GOT3 (cell line): ENCODE measurements at regions not wholly inside any gene's neighbourhood (a gene's known extent, or its start where the extent isn't known, plus 50 kb on each side); places are given as distances from the start of the nearest gene placed in this dataset.
"Not testable (repeated sequence)": the region's sequence is repeated elsewhere in the genome, so short reads cannot be mapped to it uniquely, and the experiment has no call there.

Source experiments
- DNase-seq: peaks from one replicate; lab custom pipeline; 2025; ENCODE audit warnings: mixed read lengths; lab: John Stamatoyannopoulos, UW

DNA sequence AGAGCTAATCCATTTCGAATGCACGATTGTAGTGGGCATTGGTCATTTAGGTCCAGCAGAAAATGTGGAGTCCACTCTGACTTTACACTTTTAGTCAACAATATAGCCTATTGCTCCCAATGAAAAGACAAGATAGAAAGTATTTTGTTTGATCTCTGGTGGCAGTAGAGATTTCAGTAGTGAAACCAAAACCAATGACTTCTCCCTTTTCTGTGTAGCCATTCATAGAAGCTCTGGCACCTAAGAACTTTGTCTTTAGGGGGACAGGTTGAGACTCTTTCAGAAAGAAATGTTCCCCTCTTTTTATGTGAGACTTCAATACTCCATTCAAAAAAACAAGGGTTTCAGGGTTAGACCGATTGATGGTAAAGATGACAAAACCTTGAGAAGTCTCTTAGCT, 510.8 kb upstream of the POU3F2 start:
- DNase-seq: no peak

DNA sequence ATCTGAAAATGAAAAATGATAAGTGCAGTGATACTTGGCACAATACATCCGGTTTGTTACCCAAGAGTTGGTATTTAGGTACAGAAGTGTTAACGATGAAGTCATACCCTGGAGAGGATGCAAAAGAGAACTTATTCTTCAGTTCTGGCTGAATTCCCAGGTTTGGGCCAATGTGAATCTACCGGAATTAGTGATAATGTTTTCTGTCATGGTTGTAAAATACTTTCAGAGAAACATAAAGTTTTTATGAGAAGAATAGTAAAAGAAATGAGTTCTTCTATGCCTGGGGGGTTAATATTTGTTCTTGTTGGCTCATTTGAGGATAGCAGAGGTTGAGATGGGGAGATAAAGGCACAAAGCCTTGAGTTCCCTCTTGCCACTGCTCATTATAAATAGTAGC, 509.9 kb upstream of the POU3F2 start:
- no peak for DNase-seq

DNA sequence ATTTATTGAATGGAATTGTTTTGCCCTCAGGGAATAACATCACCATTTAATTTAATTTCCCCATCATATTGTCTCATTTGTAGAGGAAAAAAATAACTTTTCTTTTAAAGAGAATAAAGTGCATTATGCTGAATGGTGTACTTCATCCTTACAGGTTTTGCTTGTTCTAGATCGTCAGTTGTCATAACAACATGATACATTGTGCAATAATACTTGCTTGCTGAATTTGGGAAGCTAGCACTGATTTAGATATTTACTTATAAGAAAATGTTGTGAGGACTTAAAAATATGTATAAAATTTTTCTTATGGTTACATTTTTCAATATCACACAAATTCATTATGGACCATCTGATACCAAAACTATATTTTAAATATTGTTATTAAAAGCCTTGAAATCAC, 509.0 kb upstream of the POU3F2 start:
- DNase-seq: no peak

DNA sequence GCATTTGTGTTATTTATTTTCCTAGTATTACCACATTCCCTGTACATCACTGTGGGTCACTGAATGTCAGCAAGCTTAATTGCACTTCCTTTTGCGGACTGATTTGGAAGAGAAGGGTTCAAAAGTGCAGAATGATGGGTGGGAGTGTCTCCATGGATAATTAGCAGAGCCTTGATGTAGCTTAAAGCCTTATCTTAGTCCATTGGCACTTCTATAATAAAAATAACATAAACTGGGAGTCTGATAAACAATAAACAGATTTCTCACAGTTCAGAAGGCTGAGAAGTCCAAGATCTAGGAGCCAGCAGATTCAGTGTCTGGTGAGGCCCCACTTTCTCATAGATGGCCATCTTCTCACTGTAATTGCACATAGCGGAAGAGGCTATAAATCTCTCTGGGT, 501.1 kb upstream of the POU3F2 start:
- DNase-seq: no peak

DNA sequence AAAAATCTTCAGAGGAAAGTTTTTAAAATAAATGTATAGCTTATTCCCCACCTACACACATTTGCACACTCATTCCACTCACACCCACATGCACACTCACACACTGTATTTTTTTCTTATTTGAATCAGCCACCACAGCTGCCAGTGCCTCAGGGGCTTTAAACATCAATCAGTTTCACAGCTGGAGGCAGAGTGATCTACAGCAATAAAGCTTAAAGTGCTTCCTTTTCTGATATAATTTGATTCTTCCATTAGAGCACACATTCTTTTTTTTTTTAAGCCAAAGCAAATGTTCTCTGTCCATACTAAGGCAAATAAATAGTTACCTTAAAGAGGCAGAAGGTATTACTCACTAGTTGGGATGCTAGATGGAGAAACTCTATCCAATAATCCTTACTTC, 498.8 kb upstream of the POU3F2 start:
- DNase-seq: no peak

DNA sequence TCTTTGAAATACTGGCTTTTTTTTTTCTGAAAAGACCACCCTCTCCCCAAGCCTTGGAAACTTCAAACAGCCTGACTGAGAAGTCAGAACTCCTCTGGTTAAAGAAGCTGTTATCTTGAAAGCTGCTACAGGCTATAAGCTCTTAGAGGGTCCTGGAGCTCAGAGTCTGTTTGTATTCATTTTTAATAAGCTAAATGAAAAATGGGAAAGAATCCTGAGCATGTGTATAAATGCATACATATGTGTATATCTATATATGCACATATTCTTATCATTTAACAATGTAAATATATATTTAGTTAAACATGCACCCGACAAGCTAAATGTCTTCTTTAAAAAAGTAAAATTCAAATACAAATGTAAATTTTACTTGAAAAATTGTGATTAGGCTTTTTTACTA, 494.9 kb upstream of the POU3F2 start:
- DNase-seq: no peak

DNA sequence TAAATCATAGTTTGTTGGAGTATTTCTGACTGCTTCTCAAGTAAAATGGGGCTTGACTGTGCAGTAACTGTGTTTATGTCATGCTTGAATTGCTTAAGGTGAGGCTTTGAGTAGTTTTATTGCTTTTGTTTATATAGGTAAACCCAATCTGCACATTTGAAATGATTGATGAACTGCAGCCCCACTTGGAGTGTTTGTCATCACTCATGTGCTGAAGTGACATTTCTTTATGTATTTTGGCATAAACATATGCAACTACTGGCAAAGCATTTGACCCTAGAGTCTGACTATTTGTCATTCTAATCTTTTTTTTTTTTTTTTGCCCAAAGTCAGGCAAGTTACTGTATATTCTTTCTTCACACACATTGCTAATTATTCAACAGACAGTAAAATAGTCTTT, 491.4 kb upstream of the POU3F2 start:
- DNase-seq: no peak

DNA sequence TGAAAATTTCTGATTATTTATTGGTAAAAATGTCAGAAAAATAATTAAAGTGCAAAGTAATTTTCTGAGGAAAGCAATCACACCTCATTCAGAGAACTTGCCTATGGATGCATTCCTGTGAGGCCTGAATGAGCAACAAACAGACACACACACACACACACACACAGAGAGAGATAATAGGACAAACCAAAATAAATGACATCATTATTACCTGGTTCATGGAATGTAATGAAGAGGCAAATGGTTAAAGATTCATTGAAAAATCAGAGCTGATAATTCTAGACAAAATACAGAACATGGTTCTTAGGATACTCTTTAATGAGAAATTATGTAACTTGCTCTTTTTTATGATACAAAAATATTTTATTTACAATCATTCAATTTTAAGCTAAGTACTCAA, 490.6 kb upstream of the POU3F2 start:
- no peak for DNase-seq

DNA sequence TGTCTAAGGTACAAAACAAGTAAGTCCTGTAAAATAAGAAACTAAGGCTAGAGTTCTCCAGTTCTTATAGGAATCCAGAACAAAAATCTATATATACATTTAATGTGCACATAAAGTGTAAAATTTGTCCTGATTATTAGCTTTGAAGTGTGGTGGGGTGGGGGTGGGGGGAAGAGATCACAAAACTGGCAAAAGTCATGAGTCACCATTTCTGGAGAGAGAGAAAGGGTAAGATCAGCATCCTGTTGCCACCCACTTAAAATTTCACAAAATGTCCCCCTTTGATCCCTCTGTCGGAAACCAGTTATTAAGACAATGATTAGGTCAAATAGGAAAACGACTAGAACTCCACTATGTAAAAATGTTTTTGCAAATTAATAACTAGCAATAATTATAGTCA, 482.0 kb upstream of the POU3F2 start:
- DNase-seq: no peak

DNA sequence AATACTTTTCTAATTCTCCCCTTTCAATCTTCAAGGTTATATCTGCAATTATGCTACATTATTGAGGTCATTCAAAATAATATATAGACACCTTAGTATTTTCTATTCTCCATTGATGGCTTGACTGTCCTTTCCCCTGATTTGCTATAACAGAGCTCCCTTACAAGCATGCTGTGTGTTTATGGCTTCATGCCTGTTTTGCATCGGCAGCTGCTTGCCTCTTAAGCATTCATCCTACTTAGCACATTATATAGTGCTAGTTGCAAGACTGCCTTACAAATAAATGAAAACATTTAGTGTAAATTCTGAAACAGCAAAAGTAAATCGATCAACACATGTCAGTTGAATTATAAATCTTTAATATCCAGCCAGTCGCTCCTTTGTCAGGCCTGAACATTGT, 476.2 kb upstream of the POU3F2 start:
- no peak for DNase-seq

DNA sequence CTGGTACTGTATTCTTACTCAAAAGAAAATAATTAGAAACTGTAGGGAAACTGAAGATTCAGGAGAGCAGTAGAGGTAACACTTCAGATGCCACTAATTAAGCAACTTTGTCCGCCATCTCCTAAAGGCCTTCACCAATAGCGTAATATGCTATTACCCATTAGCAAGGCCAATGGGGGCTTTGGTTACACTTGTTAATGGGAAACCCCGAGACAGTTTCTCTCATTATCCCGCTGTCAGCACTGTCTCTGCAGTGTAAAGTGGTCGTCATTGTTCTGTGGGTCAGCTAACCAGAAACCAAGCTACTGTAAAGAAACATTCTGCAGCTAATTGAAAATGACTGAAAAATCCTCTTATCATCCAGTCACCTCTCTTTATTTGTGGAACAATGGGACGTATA, 468.0 kb upstream of the POU3F2 start:
- no peak for DNase-seq

DNA sequence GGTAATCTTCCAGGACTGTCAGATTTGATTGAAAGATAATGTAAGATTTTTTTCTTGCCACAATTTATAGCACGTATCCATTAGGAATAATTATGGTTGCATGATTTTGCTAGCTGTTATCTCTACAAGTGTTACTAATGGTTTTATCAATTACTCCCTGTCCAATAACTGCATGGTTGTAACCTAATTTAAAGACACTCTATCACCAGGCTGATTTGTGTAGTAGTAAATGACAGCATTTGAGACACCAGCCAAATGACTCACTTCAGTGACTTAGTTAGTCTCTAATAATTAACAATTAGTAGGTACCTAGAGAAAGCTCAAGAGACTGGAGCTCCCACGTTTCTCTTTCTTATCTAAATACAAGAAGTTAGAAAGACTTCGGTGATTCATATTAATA, 453.8 kb upstream of the POU3F2 start:
- no peak for DNase-seq

DNA sequence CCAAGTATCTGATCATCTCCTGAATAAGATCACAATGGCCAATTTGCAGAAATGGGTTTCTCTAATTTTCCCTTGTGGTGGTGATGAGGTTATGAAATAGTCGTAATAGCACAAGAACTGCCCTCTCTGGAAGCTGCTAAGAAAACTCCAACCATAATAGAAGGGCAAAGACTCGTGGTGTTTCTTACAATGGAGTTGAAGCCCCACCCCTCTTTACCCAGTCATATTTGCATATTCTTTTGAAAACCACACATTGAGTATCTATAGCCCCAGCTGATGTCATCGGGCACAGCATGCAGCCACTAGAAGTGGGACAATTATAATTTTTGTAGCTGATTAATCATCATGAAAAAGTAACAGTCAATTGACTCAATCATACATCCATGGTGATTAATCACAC, 452.1 kb upstream of the POU3F2 start:
- no peak for DNase-seq

DNA sequence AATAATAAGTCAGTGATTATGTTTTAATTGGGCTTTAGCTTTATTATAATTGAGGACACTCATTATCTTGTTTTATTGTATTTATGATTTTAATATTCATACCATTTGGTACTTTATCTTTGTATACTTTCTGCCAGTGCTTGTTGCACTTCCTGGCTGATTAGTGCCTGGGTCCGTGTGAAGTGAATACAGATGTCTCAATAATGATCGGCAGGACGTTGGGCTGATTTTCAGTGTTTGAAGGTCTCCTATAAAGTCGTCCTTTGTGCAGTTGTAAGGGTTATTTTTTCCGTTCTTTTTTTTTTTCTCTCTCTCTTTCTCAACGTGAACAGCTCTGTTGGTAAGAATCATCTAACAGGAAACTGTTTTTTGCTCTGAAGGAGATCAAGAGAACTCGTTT, 450.0 kb upstream of the POU3F2 start:
- no peak for DNase-seq

DNA sequence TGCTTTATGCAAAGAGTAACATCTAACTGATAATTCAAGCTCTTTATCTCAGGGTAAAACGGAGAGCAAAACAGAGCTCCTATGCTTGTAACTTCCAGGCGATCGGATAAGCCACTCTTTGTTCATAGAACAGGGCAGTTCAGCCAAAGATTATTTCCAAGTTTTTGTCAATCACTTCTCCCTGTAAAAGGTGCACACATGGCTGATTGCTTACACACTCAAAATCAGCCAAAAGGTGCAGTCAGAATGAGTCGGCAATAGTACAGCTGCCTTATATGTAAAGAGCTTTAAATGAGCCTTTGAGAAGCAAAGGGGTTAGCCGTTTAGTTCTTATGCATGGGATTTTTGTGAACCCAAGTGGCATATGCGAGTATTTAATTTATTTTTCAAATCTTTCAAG, 449.6 kb upstream of the POU3F2 start:
- no peak for DNase-seq

DNA sequence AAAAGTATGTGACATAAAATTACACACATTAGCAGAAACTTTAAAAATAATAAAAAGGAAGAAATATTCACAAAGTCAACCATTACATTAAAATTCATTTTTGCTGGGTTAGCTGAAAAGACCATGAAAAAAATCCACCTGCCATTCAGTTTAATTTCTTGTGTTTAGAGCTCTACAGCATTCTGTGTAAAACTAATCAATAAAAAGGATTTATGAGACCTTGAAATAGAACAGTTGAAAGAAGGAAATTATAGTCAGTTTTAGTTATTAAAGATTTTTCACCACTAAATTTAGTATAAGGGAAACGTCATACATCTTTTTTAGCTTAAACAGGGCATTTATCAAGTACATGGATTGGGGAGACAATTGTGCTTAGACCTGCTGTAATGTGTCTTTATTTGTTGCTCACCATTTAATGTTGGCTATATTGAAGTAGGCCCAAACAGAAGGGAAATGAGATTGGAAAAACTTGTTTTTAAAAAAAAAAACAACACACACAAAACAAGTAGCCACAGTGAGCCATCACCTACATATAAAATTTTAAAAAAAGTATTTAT, 438.7 kb upstream of the POU3F2 start:
- no peak for DNase-seq

DNA sequence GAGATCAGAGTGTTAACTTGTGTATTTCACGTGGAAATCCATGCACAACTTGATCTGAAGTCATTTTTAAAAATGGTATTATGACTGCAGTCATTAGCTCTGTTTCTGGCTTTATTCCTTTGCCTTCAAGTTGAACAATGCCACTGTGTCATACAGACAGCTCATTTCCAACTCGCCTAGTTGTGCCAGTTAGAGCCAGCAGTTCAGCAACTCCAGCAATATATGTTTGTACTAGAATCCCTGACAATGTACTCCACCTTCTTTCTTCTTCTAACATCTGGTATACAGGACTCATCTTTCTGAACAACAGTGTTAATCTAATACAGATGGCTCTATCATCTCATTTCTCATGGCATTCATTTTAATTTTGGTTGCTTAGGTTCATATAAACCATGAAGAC, 418.3 kb upstream of the POU3F2 start:
- no peak for DNase-seq

DNA sequence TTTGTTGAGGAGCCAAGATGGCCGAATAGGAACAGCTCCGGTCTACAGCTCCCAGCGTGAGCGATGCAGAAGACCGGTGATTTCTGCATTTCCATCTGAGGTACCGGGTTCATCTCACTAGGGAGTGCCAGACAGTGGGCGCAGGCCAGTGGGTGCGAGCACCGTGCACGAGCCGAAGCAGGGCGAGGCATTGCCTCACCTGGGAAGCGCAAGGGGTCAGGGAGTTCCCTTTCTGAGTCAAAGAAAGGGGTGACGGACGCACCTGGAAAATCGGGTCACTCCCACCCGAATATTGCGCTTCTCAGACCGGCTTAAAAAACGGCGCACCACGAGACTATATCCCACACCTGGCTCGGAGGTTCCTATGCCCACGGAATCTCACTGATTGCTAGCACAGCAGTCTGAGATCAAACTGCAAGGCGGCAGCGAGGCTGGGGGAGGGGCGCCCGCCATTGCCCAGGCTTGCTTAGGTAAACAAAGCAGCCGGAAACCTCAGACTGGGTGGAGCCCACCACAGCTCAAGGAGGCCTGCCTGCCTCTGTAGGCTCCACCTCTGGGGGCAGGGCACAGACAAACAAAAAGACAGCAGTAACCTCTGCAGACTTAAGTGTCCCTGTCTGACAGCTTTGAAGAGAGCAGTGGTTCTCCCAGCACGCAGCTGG, 417.7 kb upstream of the POU3F2 start:
- not testable (repeated sequence) for DNase-seq

DNA sequence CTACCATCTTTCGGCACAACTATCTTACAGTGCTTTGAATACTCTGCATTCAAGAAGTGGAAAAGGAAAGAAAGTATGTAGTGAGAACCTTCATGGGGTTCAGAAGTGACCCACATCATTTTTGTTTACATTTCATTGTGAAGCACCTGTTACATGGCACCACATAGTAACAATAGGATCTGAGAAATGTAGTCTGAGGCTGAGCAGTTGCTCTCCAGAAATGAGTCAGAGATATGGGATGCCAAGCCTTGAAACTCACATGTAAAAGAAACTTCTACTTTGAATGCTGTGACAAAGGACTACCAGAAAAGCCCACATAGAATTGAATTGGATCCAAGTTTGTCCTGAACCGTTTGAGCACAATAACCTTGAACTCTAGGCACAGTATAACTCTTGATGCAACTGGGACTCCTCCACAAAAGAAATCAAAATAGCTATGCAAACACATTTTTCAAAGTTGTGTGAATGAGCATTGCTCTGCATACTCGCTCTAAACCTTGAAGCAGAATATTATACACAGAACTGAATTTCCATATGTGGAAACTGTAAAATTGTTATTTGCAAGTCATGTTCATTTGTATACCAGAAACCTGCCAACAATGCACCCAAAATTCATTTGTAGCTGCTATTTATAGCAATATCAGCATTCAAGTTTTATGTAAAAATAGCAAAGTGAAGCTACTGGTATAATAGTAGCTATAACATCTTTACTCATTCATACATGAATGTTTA, 400.9 kb upstream of the POU3F2 start:
- no peak for DNase-seq

DNA sequence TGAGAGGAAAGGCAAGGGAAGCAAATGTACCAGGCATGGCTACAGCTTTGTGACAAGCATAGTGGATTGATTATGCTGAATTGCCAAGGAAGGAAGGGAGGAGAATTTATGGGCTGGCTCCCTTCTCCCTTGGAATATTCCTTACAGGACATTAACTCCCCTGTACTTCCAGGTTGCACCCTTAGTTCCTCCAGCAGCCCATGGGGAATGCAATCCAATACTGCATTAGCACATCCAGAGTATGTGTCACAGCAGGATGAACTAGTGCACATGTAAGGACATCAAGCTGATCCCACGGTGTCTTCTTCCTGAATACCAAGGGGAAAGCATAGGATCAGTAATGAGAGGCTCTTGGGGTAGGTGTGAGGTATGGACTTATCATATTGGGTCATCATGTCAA, 390.7 kb upstream of the POU3F2 start:
- no peak for DNase-seq

DNA sequence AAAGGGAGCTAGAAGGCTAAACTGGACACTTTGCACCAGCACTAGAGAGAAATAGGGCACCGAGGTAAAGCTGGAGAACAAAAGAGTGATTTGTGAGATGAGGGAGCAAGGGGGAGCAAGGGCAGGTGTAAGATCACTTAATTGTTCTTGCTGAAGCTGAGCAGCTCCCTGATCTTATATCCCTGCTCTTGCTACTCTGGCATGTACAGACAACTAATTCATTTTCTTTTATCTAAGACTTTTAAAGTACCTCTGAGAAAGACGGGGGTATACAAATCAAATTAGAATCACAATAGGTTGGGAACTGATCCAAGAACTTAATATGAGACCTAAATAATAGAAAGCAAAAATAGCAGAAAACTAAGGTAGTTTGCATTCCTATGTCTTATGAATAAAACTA, 381.7 kb upstream of the POU3F2 start:
- DNase-seq: no peak

DNA sequence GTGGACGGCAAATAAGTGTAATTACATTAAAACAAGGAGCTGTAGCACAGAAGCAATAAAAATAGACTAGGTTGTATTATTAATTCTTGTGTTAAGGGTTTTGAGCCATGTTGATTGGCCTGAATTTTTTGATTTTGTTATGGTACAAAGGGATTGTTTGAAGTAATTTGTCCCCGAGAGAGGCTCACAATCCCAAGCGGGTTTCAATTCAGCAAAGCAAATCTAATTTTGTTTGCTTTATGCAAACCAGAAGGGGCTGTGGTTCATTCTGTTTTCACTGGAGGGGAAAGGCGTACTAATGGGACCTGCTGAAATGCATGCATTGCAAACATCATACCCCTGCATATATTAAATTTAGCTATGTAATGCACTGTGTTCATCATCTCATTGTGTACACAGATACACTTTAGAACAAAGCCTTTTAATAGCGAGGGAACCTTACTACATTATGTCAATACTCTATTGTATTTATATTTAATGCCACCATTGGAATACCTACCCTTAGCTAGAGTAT, 379.5 kb upstream of the POU3F2 start:
- DNase-seq: no peak

DNA sequence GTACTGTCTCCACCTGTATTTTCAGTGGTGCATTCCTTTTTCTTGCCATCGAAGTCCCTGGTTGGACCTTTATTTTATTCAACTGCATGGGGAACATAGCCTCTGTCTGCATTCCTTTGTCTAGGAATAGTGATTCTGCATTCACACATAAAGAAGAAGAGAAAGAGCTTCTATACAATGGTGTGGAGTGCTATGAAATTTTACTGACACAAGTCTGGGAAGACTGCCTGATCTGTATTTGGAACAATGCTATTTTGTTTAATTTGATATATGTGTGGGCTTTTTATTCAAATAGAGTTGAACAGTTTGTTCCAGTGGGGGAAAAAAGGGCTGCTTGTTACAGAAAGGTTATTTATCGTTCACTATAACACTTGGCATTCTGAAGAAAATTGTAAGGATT, 375.7 kb upstream of the POU3F2 start:
- no peak for DNase-seq
